CD14-positive monocyte (primary cell): ENCODE measurements at regions not wholly inside any gene's neighbourhood (a gene's known extent, or its start where the extent isn't known, plus 50 kb on each side); places are given as distances from the start of the nearest gene placed in this dataset.

Experiments
- DNase-seq, 3 donors: peaks; one replicate each; pipeline ENCODE4 v3.0.0-alpha.2; 2011 to 2022
- H2AFZ ChIP-seq: 2 replicates; pipeline ENCODE4 v1.6.0; 2012; ENCODE audit warnings: mild to moderate bottlenecking, low read depth, low read length, inconsistent platforms; ENCODE audit not compliant: insufficient read depth, poor library complexity, severe bottlenecking
- H3K27ac ChIP-seq, 2 donors: 1 replicate in 1 of 2; 2 replicates in 1 of 2; pipeline ENCODE4 v1.5.1; 2012 to 2013; ENCODE audit warnings: low read length in 2 of 2, control low read depth in 1 of 2, inconsistent platforms in 1 of 2, low read depth in 1 of 2, mild to moderate bottlenecking in 1 of 2
- H3K27me3 ChIP-seq, 2 donors: one replicate each; pipeline versions ENCODE4 v1.6.0 to v1.6.1; 2011 to 2013; ENCODE audit warnings: low read length in 2 of 2; ENCODE audit not compliant: control insufficient read depth in 2 of 2, insufficient read depth in 2 of 2
- H3K36me3 ChIP-seq, 2 donors: replicated peaks in 1 of 2; 1 replicate in 1 of 2; 2 replicates in 1 of 2; pipeline versions ENCODE4 v1.5.1 to v1.6.1; 2012 to 2013; ENCODE audit warnings: low read length in 2 of 2, control low read depth in 1 of 2, inconsistent platforms in 1 of 2, mild to moderate bottlenecking in 1 of 2; ENCODE audit not compliant: insufficient read depth in 2 of 2, control insufficient read depth in 1 of 2
- H3K4me1 ChIP-seq, 2 donors: 1 replicate in 1 of 2; 2 replicates in 1 of 2; pipeline versions ENCODE4 v1.5.1 to v1.6.1; 2012 to 2013; ENCODE audit warnings: low read length in 2 of 2, control low read depth in 1 of 2, inconsistent platforms in 1 of 2, mild to moderate bottlenecking in 1 of 2, moderate library complexity in 1 of 2; ENCODE audit not compliant: insufficient read depth in 2 of 2, control insufficient read depth in 1 of 2
- H3K4me2 ChIP-seq: replicated peaks from 2 replicates; pipeline ENCODE3; 2012; ENCODE audit warnings: low read length, moderate library complexity, mild to moderate bottlenecking; ENCODE audit not compliant: poor library complexity, severe bottlenecking; ENCODE audit errors: extremely low read depth
- H3K4me3 ChIP-seq, 3 experiments: fragments of 200-600 bp in 1 of 3; sonication (generic) in 1 of 3; replicated peaks in 1 of 3; 1 replicate in 2 of 3; 2 replicates in 1 of 3; pipeline ENCODE4 v1.5.1; 2011 to 2013; ENCODE audit warnings: low read length in 3 of 3, mild to moderate bottlenecking in 3 of 3, control low read depth in 2 of 3, low read depth in 2 of 3, inconsistent platforms in 1 of 3, moderate library complexity in 1 of 3
- H3K79me2 ChIP-seq: 2 replicates; pipeline ENCODE4 v1.6.0; 2012; ENCODE audit warnings: mild to moderate bottlenecking, control low read depth, inconsistent platforms, low read length, moderate library complexity; ENCODE audit not compliant: insufficient read depth
- H3K9ac ChIP-seq: 2 replicates; pipeline ENCODE4 v1.6.0; 2017; ENCODE audit warnings: low read length, mild to moderate bottlenecking; ENCODE audit not compliant: insufficient read depth, poor library complexity, severe bottlenecking
- H3K9me3 ChIP-seq, 2 donors: replicated peaks in 1 of 2; 1 replicate in 1 of 2; 2 replicates in 1 of 2; pipeline versions ENCODE4 v1.5.1 to v1.6.1; 2012 to 2013; ENCODE audit warnings: low read length in 2 of 2, control low read depth in 1 of 2; ENCODE audit not compliant: control insufficient read depth in 1 of 2, insufficient read depth in 1 of 2
- H4K20me1 ChIP-seq: 2 replicates; pipeline ENCODE4 v1.6.0; 2012; ENCODE audit warnings: mild to moderate bottlenecking, low read length, control low read depth, moderate library complexity; ENCODE audit not compliant: insufficient read depth
- H3K27ac Mint-ChIP-seq, 7 donors: one replicate each; pipeline ENCODE4 v1.8.0; 2020; ENCODE audit warnings: mild to moderate bottlenecking in 7 of 7, mixed read lengths in 7 of 7, moderate library complexity in 6 of 7, inconsistent platforms in 2 of 7
- H3K27me3 Mint-ChIP-seq, 3 donors: one replicate each; pipeline ENCODE4 v1.8.0; 2021 to 2022; ENCODE audit warnings: low read depth in 3 of 3, mild to moderate bottlenecking in 3 of 3, mixed read lengths in 3 of 3, moderate library complexity in 3 of 3, inconsistent platforms in 1 of 3
- H3K36me3 Mint-ChIP-seq, 2 donors: one replicate each; pipeline ENCODE4 v1.8.0; 2020; ENCODE audit warnings: mixed read lengths in 2 of 2, inconsistent platforms in 1 of 2, mild to moderate bottlenecking in 1 of 2
- H3K4me1 Mint-ChIP-seq: one replicate; pipeline ENCODE4 v1.8.0; 2020; ENCODE audit warnings: mild to moderate bottlenecking, mixed read lengths
- H3K4me3 Mint-ChIP-seq, 2 donors: one replicate each; pipeline ENCODE4 v1.8.0; 2020; ENCODE audit warnings: mild to moderate bottlenecking in 2 of 2, mixed read lengths in 2 of 2, moderate library complexity in 1 of 2
- H3K9me3 Mint-ChIP-seq, 7 donors: one replicate each; pipeline ENCODE4 v1.8.0; 2020 to 2022; ENCODE audit warnings: mixed read lengths in 7 of 7, mild to moderate bottlenecking in 6 of 7, moderate library complexity in 6 of 7, inconsistent platforms in 2 of 7
- CTCF ChIP-seq: fragments of 200-600 bp; IDR thresholded peaks from one replicate; pipeline ENCODE4 v1.8.0; 2022; ENCODE audit warnings: antibody characterized with exemption, mild to moderate bottlenecking
- WGBS: methylation state at CpG from one replicate; pipeline ENCODE4 v1.1.5; 2013; ENCODE audit warnings: missing lambda C conversion rate; ENCODE audit not compliant: insufficient coverage; 5-methylcytosine and 5-hydroxymethylcytosine counted together
- intact Hi-C, 2 donors: fragments of 100-400 bp; cut with micrococcal nuclease; formaldehyde crosslinking; loops; one replicate each; pipeline versions ENCODE4 v1.15.0 to v1.15.1; 2023

- H3K4me2 ChIP-seq, result peak overlapping the region; percentile 15
- peak overlapping the region in 1 of 3 experiments; percentile 23 for H3K4me3 ChIP-seq
- H4K20me1 ChIP-seq, result no peaks in the 10 kb centered on the region
- Mint-ChIP-seq H3K9me3 (peaks cover 0 to 6% (median 0%) of the 10 kb centered on the region in 7 donors), H3K27ac (peak overlapping the region in 3 of 7 donors; percentile 36 to 50 (median 50)), H3K4me3 (peak overlapping the region in 1 of 2 donors; percentile 54), H3K27me3 (peaks cover 28 to 45% (median 37%) of the 10 kb centered on the region in 3 donors), H3K36me3 (peaks cover 0 to 16% of the 10 kb centered on the region in 2 donors), H3K4me1 (peaks cover 49% of the 10 kb centered on the region)
- H3K4me1 ChIP-seq, result peaks cover 20 to 26% of the 10 kb centered on the region in 2 donors
- no peak overlapping the region for H3K9ac ChIP-seq
- intact Hi-C loops, result no loop called here
- peaks cover 4 to 9% of the 10 kb centered on the region in 2 donors for H3K27me3 ChIP-seq
- TF ChIP-seq CTCF, result no peak
- no peaks in the 10 kb centered on the region for H3K79me2 ChIP-seq
- H3K36me3 ChIP-seq, result no peaks in the 10 kb centered on the region
- no peak overlapping the region for H2AFZ ChIP-seq
- H3K27ac ChIP-seq, result no peak overlapping the region
- WGBS, result no CpG with 5 or more reads among the region's 1 CpG
- peak; percentile 28 to 63 (median 41) for DNase-seq
- no peaks in the 10 kb centered on the region for H3K9me3 ChIP-seq
Measured at GRCh38 chr15:69652293-69652692, 199.7 kb downstream of the RPLP1 start.

GRCh38 chr15:69652751-69653305 lies 200.2 kb downstream of the RPLP1 start:
- Histone ChIP-seq H3K9ac (no peak overlapping the region), H3K27me3 (peaks cover 4 to 9% of the 10 kb centered on the region in 2 donors), H3K4me3 (peak overlapping the region in 1 of 3 experiments; percentile 23), H3K79me2 (no peaks in the 10 kb centered on the region), H3K9me3 (no peaks in the 10 kb centered on the region), H3K27ac (no peak overlapping the region), H3K4me1 (peaks cover 20 to 26% of the 10 kb centered on the region in 2 donors), H4K20me1 (no peaks in the 10 kb centered on the region), H2AFZ (no peak overlapping the region), H3K36me3 (no peaks in the 10 kb centered on the region), H3K4me2 (peak overlapping the region; percentile 15)
- H3K4me3 Mint-ChIP-seq, result peak overlapping the region in 1 of 2 donors; percentile 54
- DNase-seq, result peak in 1 of 3 donors; percentile 7
- WGBS, result no CpG with 5 or more reads among the region's 5 CpGs
- intact Hi-C loops, result no loop called here
- H3K4me1 Mint-ChIP-seq, result peaks cover 53% of the 10 kb centered on the region
- H3K27ac Mint-ChIP-seq, result no peak overlapping the region
- peaks cover 0 to 6% (median 0%) of the 10 kb centered on the region in 7 donors for H3K9me3 Mint-ChIP-seq
- H3K36me3 Mint-ChIP-seq, result peaks cover 0 to 16% of the 10 kb centered on the region in 2 donors
- TF ChIP-seq CTCF, result no peak
- H3K27me3 Mint-ChIP-seq, result peaks cover 28 to 40% (median 37%) of the 10 kb centered on the region in 3 donors
